ENCODE measurements at regions not wholly inside any gene's neighbourhood (a gene's known extent, or its start where the extent isn't known, plus 50 kb on each side); places are given as distances from the start of the nearest gene placed in this dataset.

DNA sequence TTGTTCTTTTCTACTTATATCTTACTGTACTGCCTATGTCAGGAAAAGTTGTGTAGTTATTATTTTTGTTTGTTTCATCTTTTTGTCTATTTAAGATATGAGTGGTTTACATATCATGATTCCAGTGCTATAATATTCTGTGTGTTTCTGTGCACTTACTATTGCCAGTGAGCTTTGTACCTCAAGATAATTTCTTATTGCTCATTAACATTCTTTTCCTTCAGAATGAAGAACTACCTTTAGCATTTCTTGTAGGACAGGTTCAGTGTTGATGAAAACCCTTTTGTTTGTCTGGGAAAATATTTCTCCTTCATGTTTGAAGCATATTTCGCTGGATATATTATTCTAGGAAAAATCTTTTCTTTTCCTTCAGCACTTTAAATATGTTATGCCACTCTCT lies 452.7 kb upstream of the FAT3 start:
- Mint-ChIP-seq H3K36me3 (ENCODE audit: low read depth) (no peaks in the 10 kb centered on the region), H3K27ac (ENCODE audit: unreplicated experiment) (no peak overlapping the region), H3K9me3 (ENCODE audit: low read depth) (peaks cover 6% of the 10 kb centered on the region), H3K4me3 (ENCODE audit: unreplicated experiment) (no peak overlapping the region), H3K27me3 (ENCODE audit: low read depth) (no peaks in the 10 kb centered on the region), H3K4me1 (ENCODE audit: low read depth) (peaks cover 2% of the 10 kb centered on the region)
- no peak for DNase-seq (ENCODE audit: low spot score)
- TF ChIP-seq CTCF (IDR thresholded peaks at IDR 0.05), result no peak

GRCh38 chr11:91768783-91769182 lies 455.8 kb upstream of the FAT3 start:
- H3K27me3 Mint-ChIP-seq (ENCODE audit: low read depth), result no peaks in the 10 kb centered on the region
- TF ChIP-seq CTCF (IDR thresholded peaks at IDR 0.05), result no peak
- no peaks in the 10 kb centered on the region for H3K4me1 Mint-ChIP-seq (ENCODE audit: low read depth)
- H3K36me3 Mint-ChIP-seq (ENCODE audit: low read depth), result no peaks in the 10 kb centered on the region
- H3K27ac Mint-ChIP-seq (ENCODE audit: unreplicated experiment), result no peak overlapping the region
- H3K4me3 Mint-ChIP-seq (ENCODE audit: unreplicated experiment), result no peak overlapping the region
- no peak for DNase-seq (ENCODE audit: low spot score)
- H3K9me3 Mint-ChIP-seq (ENCODE audit: low read depth), result peaks cover 8% of the 10 kb centered on the region

DNA sequence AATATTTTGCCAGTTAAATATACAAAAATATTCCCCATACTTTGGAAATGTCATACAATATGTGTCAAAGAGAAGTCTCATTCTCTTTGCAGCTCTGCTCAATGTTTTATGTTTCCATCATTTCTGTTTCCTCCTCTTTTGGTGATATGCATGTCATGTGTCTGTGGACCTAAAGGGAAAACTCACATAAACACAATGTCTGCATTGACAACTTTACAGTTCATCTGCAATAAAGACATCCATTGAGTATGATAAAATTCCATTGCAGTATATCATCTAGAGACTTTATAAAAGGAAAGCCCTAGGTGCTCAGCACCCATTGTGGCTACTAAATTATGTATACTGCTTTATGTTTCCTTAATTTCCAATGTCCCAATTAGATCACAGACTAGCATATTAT lies 461.3 kb upstream of the FAT3 start:
- H3K4me3 Mint-ChIP-seq (ENCODE audit: unreplicated experiment), result no peak overlapping the region
- H3K27me3 Mint-ChIP-seq (ENCODE audit: low read depth), result peaks cover 1% of the 10 kb centered on the region
- TF ChIP-seq CTCF (IDR thresholded peaks at IDR 0.05), result no peak
- DNase-seq (ENCODE audit: low spot score), result no peak
- H3K9me3 Mint-ChIP-seq (ENCODE audit: low read depth), result peaks cover 2% of the 10 kb centered on the region
- no peak overlapping the region for H3K27ac Mint-ChIP-seq (ENCODE audit: unreplicated experiment)
- H3K36me3 Mint-ChIP-seq (ENCODE audit: low read depth), result no peaks in the 10 kb centered on the region
- no peaks in the 10 kb centered on the region for H3K4me1 Mint-ChIP-seq (ENCODE audit: low read depth)

- no peak for TF ChIP-seq CTCF (IDR thresholded peaks at IDR 0.05)
- Mint-ChIP-seq H3K4me3 (ENCODE audit: unreplicated experiment) (no peak overlapping the region), H3K27me3 (ENCODE audit: low read depth) (peaks cover 1% of the 10 kb centered on the region), H3K27ac (ENCODE audit: unreplicated experiment) (no peak overlapping the region), H3K9me3 (ENCODE audit: low read depth) (peaks cover 2% of the 10 kb centered on the region), H3K36me3 (ENCODE audit: low read depth) (no peaks in the 10 kb centered on the region), H3K4me1 (ENCODE audit: low read depth) (no peaks in the 10 kb centered on the region)
- no peak for DNase-seq (ENCODE audit: low spot score)
These were observed 463.1 kb upstream of the FAT3 start for GRCh38 chr11:91761406-91762025.

DNA sequence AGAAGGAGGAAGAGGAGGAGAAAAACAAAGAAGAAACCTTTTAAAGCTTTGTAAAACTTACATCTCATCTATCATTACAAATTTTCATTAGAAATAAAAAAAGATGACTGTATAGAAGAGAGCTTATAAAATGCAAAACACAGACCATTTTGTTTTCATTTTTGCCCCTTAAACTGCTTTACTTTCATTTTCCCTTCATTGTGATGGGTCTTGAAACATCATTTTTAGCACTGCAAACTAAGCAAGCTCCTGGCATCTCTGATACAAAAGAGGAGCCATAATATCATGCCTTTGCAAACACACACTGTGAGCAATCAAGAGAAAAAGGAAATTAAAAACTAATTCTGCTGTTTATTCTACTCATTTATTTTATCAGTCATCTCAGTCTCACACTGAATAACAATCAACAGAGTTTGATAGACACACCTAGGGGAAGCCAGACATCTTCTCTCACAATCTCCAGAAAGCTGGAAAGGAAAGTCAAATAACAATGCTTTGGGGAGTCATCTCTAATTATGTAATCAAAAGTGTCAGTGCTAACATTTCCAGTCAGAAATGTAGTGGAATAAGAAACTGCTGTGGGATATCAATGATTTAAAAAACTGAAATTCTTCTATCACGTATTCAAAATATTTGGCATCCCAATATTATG lies 467.7 kb upstream of the FAT3 start:
- Mint-ChIP-seq H3K4me3 (ENCODE audit: unreplicated experiment) (no peak overlapping the region), H3K9me3 (ENCODE audit: low read depth) (peaks cover 3% of the 10 kb centered on the region), H3K27me3 (ENCODE audit: low read depth) (peaks cover 1% of the 10 kb centered on the region), H3K4me1 (ENCODE audit: low read depth) (no peaks in the 10 kb centered on the region), H3K27ac (ENCODE audit: unreplicated experiment) (no peak overlapping the region), H3K36me3 (ENCODE audit: low read depth) (no peaks in the 10 kb centered on the region)
- TF ChIP-seq CTCF (IDR thresholded peaks at IDR 0.05), result no peak
- no peak for DNase-seq (ENCODE audit: low spot score)

All from chondrocyte (in vitro differentiated cells).